ENCODE measurements at regions not wholly inside any gene's neighbourhood (a gene's known extent, or its start where the extent isn't known, plus 50 kb on each side); places are given as distances from the start of the nearest gene placed in this dataset.
"Not testable (repeated sequence)": the region's sequence is repeated elsewhere in the genome, so short reads cannot be mapped to it uniquely, and the experiment has no call there.

DNA sequence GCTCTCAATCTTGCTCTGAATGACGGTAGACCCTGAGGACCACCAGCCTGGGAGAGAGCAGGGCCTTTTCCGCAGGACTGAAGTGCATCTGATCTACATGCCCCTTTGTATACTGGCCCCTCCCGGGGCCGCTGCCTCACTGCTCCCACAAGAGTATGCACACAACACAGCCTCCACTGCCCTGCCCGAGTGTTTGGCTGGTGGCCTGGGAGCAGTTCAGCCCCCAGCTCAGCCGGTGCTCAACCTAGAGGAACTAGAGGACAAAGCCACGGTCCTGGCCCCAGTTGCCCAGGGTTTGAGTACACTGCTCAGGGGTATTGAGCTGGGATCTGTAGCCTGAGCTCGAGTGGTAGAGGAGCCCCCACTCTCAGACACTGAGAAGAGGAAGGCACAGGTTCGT lies 118.9 kb upstream of the CAB39 start:
- no peak for DNase-seq

DNA sequence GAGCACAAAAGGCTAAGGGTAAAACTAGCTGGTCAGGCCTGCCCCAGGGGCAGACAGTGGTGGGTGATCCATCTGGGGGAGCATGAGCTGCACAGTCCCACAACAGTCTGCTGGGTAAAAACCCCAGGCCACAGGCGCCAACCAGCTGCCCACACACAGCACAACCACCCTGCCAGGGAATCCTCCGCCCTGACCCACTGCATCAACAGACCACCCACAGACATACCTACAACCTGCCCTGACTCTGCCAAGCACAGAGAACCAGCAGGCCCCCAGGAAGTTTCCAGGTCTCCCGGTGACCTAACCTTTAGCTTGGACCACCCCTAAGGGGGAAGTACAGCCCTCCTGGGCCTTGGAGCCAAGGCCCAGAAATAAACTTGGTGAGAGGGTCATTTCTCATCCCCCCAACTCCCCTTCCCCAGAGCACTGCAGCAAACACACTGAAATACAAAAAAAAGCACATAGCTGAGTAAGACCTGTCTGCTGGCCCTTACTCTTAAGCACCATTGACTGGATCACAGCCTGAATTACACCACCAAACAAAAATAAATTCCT lies 118.3 kb upstream of the CAB39 start:
- DNase-seq: no peak

DNA sequence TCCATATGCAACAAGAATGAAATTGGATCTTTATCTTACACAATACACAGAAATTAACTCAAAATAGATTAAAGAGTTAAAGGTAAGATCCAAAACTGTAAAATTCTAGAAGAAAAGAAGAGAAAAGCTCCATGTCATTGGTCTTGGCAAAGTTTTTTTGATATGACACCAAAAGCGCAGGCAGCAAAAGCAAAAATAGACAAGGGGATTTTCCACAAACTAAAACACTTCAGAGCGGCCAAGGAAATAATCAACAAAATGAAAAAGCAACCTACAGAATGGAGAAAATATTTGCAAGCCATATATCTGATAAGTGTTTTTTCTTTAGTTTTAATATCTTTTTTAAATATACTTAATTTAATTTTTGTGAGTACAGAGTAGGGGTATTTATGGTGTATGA lies 112.8 kb upstream of the CAB39 start:
- no peak for DNase-seq

DNA sequence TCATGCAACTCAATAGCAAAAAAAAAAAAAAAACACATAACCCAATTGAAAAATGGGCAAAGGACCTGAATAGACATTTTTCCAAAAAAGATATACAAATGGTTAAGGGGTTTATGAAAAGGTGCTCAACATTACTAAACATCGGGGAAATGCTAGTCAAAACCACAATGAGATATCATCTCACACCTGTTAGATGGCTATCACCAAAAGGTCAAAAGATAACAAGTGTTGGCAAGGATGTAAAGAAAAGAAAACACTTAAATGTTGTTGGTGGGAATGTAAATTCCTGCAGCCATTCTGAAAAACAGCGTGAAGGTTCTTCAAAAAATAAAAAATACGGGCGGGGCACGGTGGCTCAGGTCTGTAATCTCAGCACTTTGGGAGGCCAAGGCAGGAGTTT lies 112.4 kb upstream of the CAB39 start:
- no peak for DNase-seq

DNA sequence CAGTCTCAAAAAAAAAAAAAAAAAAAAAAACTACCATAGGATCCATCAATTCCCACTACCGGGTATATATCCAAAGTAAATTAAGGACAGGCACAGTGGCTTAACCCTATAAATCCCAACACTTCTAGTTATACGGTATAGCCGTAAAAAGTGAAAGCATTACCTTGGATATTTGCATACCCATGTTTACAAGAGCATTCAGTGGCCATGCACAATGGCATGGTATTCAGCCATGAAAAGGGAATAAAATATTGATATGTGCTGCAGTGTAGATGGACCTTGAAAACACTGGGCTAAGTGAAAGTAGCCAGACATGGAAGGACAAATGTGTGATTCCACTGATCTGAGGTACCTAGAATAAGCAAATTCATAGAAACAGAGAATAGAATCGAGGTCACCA lies 111.8 kb upstream of the CAB39 start:
- DNase-seq: no peak

DNA sequence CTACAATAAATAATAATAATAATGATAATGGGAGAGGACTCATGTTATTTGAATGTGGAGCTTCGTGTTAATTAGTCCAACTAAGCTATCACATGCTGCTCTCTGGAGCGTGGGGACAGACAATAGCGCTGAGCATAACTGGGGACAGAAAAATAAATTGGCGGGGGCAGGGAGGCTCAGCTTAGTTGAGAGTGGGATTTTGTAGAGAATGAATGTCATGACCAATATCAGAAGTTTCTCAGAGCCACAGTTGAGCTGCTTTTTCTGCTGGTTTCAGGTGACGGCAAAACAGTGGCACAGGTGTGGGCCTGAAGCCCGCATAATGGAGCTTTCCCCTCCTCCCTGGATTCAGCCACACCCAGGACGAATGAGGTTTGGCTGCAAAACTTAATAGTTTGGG lies 111.1 kb upstream of the CAB39 start:
- DNase-seq: no peak

DNA sequence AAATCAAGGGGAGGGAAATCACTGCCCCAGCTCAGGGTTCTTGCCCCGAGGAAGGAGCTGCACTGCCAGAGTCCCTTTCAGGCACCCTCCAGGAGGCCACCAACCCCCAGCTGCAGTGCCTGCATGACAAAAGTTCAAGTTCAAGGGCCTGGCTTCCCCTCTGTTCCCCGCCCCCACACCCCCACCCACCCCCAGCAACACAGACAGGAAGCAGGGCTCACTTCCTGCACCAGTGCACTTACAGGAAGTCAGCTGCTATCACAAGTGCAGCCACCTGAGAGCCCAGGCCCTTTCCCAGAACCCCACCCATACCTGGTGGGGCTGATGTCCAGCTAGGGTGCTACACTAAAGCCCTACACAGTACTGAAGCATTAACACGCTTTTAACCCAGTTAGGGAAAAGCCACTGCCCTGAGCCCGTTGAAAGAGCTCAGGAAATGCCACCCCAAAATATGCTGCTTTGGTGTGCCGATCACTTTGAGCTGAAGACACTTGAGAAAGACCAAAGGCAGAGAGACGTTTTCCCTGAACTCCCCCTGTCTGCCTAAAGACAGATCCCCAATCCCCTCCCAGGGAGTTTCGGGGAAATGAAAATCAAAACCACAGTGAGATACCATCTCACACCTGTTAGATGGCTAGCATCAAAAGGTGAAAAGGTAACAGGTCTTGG lies 109.9 kb upstream of the CAB39 start:
- no peak for DNase-seq

DNA sequence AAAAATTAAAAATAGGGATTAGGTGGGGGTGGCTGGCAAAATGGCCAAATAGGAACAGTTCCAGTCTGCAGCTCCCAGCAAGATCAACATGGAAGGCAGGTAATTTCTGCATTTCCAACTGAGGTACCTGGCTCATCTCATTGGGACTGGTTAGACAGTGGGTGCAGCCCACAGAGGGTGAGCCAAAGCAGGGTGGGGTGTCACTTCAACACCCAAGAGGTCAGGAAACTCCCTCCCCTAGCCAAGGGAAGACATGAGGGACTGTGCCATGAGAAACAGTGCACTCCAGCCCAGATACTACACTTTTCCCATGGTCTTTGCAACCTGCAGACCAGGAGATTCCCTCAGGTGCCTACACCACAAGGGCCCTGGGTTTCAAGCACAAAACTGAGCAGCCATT lies 109.3 kb upstream of the CAB39 start:
- DNase-seq: not testable (repeated sequence)

DNA sequence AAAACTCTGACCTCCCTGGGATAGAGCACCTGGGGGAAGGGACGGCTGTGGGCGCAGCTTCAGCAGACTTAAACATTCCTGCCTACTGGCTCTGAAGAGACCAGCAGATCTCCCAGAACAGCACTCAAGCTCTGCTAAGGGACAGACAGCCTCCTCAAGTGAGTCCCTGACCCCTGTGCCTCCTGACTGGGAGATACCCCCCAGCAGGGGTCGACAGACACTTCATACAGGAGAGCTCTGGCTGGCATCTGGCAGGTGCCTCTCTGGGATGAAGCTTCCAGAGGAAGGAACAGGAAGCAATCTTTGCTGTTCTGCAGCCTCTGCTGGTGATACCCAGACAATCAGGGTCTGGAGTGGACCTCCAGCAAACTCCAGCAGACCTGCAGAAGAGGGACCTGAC lies 108.5 kb upstream of the CAB39 start:
- DNase-seq: not testable (repeated sequence)

DNA sequence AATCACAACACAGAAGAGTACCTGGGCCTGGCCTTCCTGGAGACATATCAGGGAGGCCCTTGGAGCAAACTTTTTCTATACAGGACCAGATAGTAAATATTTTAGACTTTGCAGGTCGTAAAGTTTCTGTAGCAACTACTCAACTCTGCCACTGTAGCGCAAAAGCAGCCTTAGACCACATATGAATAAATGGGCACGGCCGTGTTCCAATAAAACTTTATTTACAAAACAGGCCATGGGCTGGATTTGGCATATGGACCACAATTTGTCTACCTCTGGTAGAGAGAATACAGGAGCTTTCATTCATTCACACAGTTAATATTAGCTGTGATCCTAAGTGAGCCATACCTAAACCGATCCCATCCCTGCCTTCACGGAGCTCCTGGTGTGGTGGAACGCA lies 98.6 kb upstream of the CAB39 start:
- DNase-seq: no peak

DNA sequence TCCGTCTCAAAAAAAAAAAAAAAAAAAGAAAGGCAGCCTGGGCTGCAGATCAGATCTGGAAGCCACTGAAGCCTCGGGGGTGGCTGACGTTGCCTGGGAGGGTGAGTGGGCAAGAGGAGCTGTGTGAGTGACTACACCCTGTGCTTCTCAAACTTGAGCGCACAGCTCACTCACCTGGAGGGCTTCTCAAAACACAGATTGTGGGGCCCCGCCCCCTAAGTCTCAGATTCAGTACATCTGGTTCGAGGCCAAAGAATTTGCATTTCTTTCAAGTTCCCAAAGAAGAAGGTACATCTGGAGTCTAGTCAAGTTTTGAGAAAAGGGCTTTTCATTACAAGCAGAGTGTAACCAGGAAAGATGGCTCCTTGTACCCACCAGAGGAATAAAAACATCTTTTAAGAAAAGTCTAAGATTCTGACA lies 97.7 kb upstream of the CAB39 start:
- DNase-seq: no peak

DNA sequence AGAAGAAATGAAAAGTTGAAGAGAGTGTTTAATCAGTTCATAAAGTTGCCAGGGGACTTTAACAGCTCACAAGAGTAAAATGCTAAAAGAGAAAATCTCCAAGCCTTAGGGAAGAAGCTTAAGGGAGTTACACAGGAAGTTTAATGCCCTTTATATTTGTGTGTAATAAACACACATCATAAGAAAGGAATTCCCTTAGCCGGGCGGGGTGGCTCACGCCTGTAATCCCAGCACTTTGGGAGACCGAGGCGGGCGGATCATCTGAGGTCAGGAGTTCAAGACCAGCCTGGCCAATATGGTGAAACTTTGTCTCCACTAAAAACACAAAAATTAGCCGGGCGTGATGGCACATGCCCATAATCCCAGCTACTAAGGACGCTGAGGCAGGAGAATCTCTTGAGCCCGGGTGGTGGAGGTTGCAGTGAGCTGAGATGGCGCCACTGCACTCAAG lies 95.4 kb upstream of the CAB39 start:
- DNase-seq: not testable (repeated sequence)

DNA sequence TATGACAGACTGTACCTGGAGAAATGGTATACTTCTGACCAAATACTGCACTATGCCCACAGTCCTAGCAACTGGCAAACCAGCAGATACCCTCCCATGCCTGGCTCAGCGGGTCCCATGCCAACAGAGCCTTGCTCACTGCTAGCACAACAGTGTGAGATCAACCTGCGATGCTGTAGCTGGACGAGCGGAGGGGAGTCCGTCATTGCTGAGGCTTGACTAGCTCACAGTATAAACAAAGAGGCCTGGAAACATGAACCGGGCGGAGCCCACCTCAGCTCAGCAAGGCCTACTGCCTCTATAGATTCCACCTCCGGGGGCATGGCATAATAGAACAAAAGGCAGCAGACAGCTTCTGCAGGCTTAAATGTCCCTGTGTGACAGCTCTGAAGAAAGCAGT lies 93.2 kb upstream of the CAB39 start:
- no peak for DNase-seq

DNA sequence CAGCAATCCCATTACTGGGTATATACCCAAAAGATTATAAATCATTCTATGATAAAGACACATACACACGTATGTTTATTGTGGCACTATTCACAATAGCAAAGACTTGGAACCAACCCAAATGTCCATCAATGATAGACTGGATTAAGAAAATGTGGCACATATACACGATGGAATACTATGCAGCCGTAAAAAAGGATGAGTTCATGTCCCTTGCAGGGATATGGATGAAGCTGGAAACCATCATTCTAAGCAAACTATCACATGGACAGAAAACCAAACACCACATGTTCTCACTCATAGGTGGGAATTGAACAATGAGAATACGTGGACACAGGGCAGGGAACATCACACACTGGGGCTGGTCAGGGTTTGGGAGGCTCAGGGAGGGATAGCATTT lies 87.4 kb upstream of the CAB39 start:
- DNase-seq: not testable (repeated sequence)

DNA sequence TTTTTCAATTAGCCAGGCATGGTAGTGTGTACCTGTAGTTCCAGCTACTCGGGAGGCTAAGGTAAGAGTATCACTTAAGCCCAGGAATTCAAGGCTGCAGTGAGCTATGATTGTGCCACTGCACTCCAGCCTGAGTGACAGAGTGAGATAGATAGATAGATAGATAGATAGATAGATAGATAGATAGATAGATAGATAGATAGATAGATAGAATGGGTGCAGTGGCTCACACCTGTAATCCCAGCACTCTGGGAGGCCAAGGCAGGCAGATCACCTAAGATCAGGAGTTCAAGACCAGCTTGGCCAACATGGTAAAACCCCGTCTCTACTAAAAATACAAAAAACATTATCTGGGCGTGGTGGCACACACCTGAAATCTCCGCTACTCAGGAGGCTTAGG lies 85.6 kb upstream of the CAB39 start:
- DNase-seq: not testable (repeated sequence)

DNA sequence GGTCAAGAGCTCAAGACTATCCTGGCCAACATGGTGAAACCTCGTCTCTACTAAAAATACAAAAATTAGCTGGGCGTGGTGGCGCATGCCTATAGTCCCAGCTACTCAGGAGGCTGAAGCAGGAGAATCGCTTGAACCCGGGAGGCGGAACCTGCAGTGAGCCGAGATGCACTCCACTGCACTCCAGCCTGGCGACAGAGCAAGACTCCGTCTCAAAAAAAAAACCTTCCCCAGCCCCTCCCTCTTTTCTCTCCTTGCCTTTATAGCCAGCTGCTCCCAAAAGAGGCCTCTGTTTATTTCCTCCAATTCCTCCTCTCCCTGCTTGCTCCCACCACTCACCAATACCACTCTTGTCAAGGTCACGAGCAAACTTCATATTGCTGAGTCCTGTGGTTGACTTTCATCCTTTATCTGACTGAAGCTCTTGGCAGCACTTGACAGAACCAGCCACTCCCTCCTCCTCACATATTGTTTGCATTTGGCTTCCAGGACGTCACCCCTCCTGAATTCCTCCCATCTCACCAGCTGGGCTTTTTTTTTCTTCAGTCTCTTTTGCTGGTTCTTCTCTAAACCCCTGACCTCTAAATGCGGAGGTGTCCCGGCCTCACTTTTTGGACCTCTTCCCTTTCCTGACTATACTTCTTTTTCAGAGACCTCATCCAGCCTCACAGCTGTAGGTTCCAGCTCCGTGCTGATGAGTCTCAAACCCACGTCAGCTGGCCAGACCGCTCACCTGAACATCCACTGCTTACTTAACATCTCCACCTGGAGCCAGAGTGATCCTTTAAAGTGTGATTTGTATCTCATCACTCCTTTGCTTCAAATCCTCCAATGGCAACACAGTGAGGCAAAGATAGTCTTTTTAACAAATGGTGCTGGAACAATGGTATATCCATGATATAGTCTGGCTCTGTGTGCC lies 84.6 kb upstream of the CAB39 start:
- DNase-seq: no peak

DNA sequence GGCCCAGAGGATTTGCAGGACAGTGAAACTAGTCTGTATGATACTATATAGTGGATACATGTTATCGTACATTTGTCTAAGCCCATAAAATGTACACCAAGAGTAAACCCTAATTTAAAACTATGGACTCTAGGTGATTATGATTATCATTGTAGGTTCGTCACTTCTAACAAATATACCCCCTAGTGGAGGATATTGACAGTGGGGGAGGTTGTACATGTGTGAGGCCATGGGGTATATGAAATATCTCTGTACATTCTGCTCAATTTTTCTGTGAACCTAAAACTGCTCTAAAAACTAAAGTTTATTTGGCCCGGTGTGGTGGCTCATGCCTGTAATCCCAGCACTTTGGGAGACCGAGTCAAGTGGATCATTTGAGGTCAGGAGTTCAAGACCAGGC lies 81.2 kb upstream of the CAB39 start:
- no peak for DNase-seq

DNA sequence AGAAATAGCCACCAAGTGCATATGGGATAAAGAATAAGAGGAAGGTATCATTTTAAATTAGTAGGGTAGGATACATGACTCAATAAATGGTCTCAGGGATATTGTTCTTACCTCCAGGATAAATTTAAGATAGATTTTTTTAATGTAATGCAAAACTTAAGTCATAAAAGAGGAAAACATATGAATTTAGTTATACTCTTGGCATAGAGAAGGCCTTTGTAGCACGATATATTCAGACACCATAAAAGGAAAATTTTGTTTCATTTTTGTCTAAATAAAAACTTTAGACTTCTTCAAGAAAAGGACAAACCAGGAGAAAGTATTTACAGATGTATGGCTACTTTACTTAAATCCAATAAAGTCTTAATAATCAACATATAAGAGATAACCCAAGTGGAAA lies 78.5 kb upstream of the CAB39 start:
- no peak for DNase-seq

DNA sequence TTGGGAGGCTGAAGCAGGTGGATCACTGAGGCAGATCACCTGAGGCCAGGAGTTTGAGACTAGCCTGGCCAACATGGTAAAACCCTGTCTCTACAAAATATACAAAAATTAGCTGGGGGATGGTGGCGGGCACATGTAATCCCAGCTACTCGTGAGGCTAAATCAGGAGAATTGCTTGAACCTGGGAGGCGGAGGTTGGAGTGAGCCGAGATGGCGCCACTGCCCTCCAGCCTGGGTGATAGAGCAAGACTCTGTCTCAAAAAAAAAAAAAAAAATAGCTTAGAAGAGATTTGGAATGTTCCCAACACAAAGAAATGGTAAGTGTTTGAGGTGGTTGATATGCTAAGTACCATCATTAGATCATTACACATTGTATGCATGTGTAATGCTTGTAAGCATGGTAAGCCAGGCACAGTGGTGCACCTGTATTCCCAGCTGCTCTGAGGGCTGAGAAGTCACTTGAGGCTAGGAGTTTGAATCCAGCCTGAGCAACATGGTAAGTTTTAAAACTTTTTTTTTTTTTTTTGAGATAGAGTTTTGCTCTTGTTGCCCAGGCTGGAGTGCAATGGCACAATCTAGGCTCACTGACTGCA lies 77.8 kb upstream of the CAB39 start:
- peak; percentile 19 for DNase-seq

DNA sequence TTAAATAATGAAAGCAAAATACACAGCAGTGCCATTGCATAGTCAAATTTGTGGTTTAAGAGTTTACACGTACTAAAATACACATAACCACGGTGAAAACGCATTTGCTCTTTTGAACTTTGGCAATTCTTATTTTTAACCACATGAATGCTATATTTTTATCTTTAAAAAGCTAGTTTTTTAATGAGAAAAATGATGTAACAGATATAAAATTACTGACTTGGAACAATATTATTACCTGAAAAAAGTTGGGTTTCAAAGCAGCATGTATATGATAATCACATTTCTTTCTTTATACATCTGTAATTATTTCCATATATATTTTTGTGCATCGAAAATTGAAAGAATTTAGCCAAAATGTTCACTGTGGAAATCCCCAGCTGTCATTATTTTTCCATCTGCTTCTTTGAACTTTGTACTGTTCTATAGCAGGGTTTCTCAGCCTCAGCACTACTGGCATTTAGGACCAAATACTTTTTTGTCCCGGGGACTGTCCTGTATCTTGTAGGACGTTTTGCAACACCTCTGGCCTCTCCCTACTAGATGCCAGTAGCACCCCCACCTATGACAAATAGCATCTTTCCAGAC lies 75.9 kb upstream of the CAB39 start:
- DNase-seq: no peak

DNA sequence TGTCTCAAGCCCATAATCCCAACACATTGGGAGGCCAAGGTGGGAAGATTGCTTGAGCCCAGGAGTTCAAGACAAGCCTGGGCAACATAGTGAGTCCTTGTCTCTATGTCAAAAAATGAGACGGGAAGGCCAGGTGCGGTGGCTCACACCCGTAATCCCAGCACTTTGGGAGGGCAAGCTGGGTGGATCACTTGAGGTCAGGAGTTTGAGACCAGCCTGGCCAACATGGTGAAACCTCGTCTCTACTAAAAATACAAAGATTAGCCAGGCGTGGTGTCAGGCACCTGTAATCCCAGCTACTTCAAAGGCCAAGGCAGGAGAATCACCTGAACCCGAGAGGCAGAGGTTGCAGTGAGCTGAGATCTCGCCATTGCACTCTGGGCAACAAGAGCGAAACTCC lies 75.2 kb upstream of the CAB39 start:
- DNase-seq: not testable (repeated sequence)

DNA sequence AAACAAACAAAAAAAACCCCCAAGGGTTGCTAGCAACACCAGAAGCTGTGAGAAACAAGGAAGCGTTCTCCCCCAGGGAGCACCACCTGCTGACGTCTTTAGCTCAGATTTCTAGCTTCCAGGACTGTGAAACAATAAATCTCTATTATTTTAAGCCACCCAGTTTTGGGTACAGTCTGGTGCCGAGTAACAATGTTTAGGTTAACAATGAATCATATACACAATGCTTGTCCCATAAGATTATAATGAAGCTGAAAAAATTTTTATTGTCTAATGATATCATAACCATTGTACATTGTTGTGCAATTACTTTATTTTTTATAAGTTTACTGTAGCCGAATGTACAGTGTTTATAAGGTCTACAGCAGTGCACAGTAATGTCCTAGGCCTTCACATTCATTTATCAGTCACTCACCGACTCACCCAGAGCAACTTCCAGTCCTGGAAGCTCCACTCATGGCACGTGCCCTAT lies 72.1 kb upstream of the CAB39 start:
- DNase-seq: no peak

DNA sequence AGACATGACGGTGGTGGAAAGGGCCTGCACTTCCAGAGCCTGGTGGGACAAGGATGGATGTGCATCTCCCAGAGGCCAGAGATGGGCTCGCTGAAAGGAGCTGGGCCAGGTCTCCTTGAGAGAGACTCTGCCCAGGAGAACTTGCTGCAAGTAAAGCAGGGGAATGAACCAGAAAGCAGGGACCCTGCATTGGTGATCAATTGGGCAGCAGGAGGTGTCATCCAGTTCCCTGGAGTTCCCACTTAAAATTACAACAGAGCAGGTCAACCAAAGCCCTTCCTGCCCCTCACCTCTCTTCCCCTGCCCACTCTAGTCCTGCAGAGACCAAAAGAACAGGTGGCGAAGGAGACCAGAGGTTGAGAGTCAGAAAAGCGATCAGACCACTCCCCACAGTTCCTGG lies 69.7 kb upstream of the CAB39 start:
- no peak for DNase-seq

Data from NCI-H1436 (cell line).